ENCODE measurements at regions not wholly inside any gene's neighbourhood (a gene's known extent, or its start where the extent isn't known, plus 50 kb on each side); places are given as distances from the start of the nearest gene placed in this dataset.

DNA sequence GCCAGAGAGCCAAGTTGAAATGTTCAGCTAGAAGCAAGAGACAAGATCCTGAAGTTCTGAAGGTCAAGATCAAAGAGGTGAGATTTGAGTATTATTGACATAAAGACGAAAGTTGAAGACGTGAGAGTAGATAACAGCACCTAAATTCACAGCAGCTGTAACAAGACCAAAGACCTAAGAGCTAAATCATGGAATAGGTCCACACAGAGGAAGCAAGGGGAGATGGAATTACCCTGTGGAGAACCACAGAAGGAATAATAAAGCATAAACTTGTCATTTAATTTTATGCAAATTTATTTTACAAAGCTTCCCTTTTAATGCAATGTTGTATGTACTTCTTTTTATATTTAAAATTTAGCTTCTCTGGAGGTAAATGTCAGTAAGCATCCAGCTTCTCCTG, 523.7 kb downstream of the NR2F1-AS1 start:
- H3K4me1 ChIP-seq (ENCODE audit: control insufficient read depth, insufficient read depth, low read length), result no peaks in the 10 kb centered on the region
- intact Hi-C loops (cut with micrococcal nuclease), result no loop called here
- H3K27ac ChIP-seq (ENCODE audit: low read length), result no peak overlapping the region
- H3K36me3 Mint-ChIP-seq, result no peaks in the 10 kb centered on the region
- H3K27me3 Mint-ChIP-seq (ENCODE audit: low read depth in 2 of 2), result no peaks in the 10 kb centered on the region
- H3K4me3 Mint-ChIP-seq, result no peak overlapping the region
- H3K27ac Mint-ChIP-seq, result no peak overlapping the region
- H3K9me3 Mint-ChIP-seq, result peaks cover 10 to 12% of the 10 kb centered on the region in 2 donors
- 83% methylated on average over 2 of the region's 2 CpGs for WGBS (ENCODE audit: insufficient coverage)
- no peak overlapping the region for H3K4me3 ChIP-seq (ENCODE audit: low read length)
- TF ChIP-seq, protein P1, sequence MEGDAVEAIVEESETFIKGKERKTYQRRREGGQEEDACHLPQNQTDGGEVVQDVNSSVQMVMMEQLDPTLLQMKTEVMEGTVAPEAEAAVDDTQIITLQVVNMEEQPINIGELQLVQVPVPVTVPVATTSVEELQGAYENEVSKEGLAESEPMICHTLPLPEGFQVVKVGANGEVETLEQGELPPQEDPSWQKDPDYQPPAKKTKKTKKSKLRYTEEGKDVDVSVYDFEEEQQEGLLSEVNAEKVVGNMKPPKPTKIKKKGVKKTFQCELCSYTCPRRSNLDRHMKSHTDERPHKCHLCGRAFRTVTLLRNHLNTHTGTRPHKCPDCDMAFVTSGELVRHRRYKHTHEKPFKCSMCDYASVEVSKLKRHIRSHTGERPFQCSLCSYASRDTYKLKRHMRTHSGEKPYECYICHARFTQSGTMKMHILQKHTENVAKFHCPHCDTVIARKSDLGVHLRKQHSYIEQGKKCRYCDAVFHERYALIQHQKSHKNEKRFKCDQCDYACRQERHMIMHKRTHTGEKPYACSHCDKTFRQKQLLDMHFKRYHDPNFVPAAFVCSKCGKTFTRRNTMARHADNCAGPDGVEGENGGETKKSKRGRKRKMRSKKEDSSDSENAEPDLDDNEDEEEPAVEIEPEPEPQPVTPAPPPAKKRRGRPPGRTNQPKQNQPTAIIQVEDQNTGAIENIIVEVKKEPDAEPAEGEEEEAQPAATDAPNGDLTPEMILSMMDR (IDR thresholded peaks at IDR 0.05), result no peak
- ATAC-seq (no peak), DNase-seq (no peak)
- no peaks in the 10 kb centered on the region for H3K27me3 ChIP-seq (ENCODE audit: control insufficient read depth, insufficient read depth, low read length)
- no peaks in the 10 kb centered on the region for H3K4me1 Mint-ChIP-seq
- H3K9me3 ChIP-seq (ENCODE audit: control insufficient read depth, insufficient read depth, low read length), result no peaks in the 10 kb centered on the region
- no peaks in the 10 kb centered on the region for H3K36me3 ChIP-seq (ENCODE audit: control insufficient read depth, insufficient read depth, low read length)

DNA sequence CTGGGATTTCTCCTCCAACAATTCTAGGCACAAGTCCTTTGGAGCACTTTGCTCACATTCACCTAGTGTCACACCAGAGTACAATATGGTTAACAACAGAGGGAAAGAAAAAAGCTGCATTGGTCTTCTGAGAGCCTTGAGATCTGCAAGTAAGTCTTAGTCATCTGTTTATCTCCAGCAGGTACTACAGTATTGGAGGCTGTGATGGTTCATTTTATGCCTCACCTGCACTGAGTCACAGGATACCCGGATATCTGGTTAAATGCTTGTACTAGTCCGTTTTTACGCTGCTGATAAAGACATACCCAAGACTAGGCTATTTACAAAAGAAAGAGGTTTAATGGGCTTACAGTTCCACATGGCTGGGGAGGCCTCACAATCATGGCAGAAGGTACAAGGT, 525.0 kb downstream of the NR2F1-AS1 start:
- Histone ChIP-seq H3K27ac (ENCODE audit: low read length) (no peak overlapping the region), H3K4me3 (ENCODE audit: low read length) (no peak overlapping the region), H3K36me3 (ENCODE audit: control insufficient read depth, insufficient read depth, low read length) (no peaks in the 10 kb centered on the region), H3K27me3 (ENCODE audit: control insufficient read depth, insufficient read depth, low read length) (no peaks in the 10 kb centered on the region), H3K4me1 (ENCODE audit: control insufficient read depth, insufficient read depth, low read length) (no peaks in the 10 kb centered on the region), H3K9me3 (ENCODE audit: control insufficient read depth, insufficient read depth, low read length) (no peaks in the 10 kb centered on the region)
- ATAC-seq (no peak), DNase-seq (no peak)
- H3K36me3 Mint-ChIP-seq, result no peaks in the 10 kb centered on the region
- intact Hi-C loops (cut with micrococcal nuclease), result no loop called here
- H3K27ac Mint-ChIP-seq, result no peak overlapping the region
- no peak overlapping the region for H3K4me3 Mint-ChIP-seq
- no peaks in the 10 kb centered on the region for H3K4me1 Mint-ChIP-seq
- 79% methylated on average over 3 of the region's 3 CpGs for WGBS (ENCODE audit: insufficient coverage)
- H3K9me3 Mint-ChIP-seq, result peaks cover 11% of the 10 kb centered on the region in 2 donors
- no peaks in the 10 kb centered on the region for H3K27me3 Mint-ChIP-seq (ENCODE audit: low read depth in 2 of 2)
- TF ChIP-seq, protein P1 (IDR thresholded peaks at IDR 0.05), result no peak

DNA sequence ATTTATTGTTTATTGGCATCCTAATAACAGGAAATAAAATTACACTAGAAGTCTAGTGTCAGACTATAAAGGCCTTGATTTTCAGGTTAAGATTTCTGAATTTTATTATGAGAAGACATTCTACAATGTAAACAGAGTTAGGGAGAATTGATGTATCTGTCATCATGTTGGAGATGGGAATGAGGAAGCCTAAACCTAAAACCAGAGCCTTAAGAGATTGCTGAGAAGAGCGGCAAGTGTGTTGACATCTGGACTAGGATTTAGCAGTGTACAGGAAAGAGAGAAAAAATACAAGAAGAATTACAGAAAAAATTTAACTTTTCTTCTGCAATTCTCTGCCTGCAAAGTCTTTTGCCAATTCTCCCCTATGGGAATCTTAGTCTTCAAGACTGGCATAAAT, 525.5 kb downstream of the NR2F1-AS1 start:
- TF ChIP-seq, protein P1 (IDR thresholded peaks at IDR 0.05), result no peak
- Histone ChIP-seq H3K4me1 (ENCODE audit: control insufficient read depth, insufficient read depth, low read length) (no peaks in the 10 kb centered on the region), H3K9me3 (ENCODE audit: control insufficient read depth, insufficient read depth, low read length) (no peaks in the 10 kb centered on the region), H3K27ac (ENCODE audit: low read length) (no peak overlapping the region), H3K36me3 (ENCODE audit: control insufficient read depth, insufficient read depth, low read length) (no peaks in the 10 kb centered on the region), H3K27me3 (ENCODE audit: control insufficient read depth, insufficient read depth, low read length) (no peaks in the 10 kb centered on the region), H3K4me3 (ENCODE audit: low read length) (no peak overlapping the region)
- ATAC-seq, result no peak
- Mint-ChIP-seq H3K4me1 (no peaks in the 10 kb centered on the region), H3K27me3 (ENCODE audit: low read depth in 2 of 2) (no peaks in the 10 kb centered on the region), H3K27ac (no peak overlapping the region), H3K9me3 (peaks cover 9 to 11% of the 10 kb centered on the region in 2 donors), H3K4me3 (no peak overlapping the region), H3K36me3 (no peaks in the 10 kb centered on the region)
- 100% methylated on average over 1 of the region's 1 CpG for WGBS (ENCODE audit: insufficient coverage)
- DNase-seq, result no peak
- intact Hi-C loops (cut with micrococcal nuclease), result no loop called here

DNA sequence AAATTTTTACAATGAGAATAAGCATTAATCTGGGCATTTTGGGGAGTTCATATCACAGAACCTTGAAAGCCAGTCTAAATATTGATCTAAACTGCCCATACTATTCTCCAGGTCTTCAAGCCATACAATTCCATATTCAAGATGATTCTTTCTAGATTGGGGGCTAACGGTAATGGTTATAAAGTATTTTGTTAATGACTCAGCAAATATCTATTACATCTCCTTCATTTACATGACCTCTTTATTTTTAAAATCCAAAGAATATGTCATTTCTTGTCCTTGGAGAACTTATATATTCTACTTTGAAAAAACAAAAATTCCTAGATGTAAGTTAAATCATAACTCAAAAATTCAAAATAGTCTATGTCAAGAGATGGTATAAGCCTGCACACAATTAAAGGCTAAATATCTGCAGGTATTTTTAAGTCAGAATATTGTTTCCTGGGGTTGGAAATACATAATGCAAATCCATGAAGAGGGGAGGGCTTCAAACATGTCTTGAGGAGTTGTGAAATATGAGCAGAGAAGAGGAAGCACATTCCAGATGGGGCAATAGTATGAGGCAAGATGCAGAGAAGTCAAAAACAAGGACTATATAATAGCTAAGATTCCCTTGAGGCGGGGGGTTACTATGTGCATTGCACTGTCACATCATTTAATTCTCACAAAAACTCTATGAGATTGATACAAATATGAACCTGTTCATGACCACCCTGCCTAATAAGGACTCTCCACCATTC, 526.4 kb downstream of the NR2F1-AS1 start:
- Mint-ChIP-seq H3K4me3 (no peak overlapping the region), H3K27ac (no peak overlapping the region), H3K4me1 (no peaks in the 10 kb centered on the region), H3K27me3 (ENCODE audit: low read depth in 2 of 2) (no peaks in the 10 kb centered on the region), H3K36me3 (no peaks in the 10 kb centered on the region), H3K9me3 (peaks cover 8 to 11% of the 10 kb centered on the region in 2 donors)
- no peaks in the 10 kb centered on the region for H3K27me3 ChIP-seq (ENCODE audit: control insufficient read depth, insufficient read depth, low read length)
- ATAC-seq, result no peak
- H3K36me3 ChIP-seq (ENCODE audit: control insufficient read depth, insufficient read depth, low read length), result no peaks in the 10 kb centered on the region
- H3K4me3 ChIP-seq (ENCODE audit: low read length), result no peak overlapping the region
- TF ChIP-seq, protein P1 (IDR thresholded peaks at IDR 0.05), result no peak
- 80% methylated on average over 1 of the region's 2 CpGs for WGBS (ENCODE audit: insufficient coverage)
- H3K4me1 ChIP-seq (ENCODE audit: control insufficient read depth, insufficient read depth, low read length), result no peaks in the 10 kb centered on the region
- intact Hi-C loops (cut with micrococcal nuclease), result no loop called here
- no peak overlapping the region for H3K27ac ChIP-seq (ENCODE audit: low read length)
- no peaks in the 10 kb centered on the region for H3K9me3 ChIP-seq (ENCODE audit: control insufficient read depth, insufficient read depth, low read length)
- no peak for DNase-seq
